ENCODE measurements at regions not wholly inside any gene's neighbourhood (a gene's known extent, or its start where the extent isn't known, plus 50 kb on each side); places are given as distances from the start of the nearest gene placed in this dataset.

DNA sequence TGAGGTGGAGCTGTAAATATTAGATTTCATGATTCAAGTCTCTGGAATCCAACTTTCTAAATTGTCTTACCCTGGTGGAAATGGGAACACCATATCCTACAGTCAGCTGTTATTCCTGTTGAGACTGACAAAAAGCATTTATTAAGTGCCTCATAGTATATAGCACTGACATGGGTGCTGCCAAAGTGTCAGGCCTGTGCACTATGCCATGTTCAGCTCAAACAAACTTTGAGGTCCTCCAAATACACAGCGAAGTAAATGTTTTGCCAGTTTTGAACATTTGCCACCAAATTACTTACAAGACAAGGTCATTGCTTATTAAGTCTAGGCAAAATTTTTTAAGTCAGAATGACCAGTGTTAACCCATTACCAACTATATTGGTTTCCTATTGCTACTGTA is 162.9 kb upstream of the SLC25A13 start:
- no peak for DNase-seq

DNA sequence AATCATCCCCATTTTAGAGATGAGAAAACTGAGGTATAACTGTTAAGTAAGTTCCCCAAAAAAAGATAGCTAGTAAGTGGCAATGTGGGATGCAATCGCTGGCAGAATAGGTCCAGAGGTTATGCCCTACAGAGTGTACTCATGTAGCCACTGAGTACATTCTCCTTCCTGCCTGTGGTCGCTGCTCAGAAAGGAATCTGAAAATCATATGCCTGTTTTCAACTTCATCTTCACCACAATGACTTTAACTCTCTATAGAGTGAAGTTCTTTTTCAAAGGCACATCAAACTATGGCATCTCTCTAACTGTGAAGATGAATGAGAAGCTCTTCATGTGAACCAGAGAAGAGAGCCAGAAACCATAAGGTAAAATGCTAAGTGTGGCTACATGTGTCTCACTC is 162.2 kb upstream of the SLC25A13 start:
- DNase-seq, result no peak

DNA sequence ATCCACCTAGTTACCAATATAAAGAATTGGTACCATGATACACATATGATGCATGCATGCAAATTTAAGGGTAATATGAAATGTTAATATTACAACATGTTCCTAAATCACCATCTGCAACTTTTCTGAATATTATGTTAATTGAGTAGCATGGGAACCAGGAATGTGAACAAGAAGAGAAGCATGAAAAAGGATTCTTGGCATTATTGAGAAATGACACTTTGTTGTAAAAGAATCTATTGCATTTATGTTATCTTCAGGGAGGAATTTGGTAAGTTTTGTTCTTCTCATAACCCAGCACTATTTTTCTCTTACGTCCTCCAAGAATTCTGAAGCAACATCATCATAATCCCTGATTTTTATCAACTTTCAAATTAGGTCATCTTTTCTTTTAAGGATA is 159.9 kb upstream of the SLC25A13 start:
- no peak for DNase-seq

DNA sequence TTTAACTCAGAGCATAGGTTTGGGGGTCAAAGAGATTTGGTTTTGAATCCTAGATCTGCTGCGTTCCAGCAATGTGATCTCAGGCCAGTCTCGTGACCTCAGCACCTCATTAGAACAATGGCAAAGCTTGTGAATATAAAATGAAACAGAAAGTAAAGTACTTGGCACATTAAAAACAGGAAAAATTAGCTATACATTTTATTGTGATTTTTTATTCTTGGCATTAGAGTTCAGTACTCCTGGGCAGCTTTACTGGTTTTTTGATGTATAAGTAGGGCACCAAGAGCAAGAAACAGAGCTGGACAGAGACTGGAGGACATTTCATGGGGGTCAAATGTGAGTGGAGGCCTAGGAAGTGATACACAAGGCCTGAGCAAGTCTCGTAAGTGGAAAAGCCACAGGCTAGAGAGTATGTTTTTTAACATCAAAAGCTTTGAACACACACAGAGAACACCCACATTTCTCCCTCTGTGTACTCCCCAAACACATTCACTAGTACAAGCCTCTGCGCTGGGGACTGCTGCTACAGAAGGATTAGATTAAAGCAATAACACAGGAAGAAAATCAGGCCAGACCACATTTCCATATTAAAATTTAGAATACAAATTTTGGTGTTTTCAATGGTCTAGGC is 157.2 kb upstream of the SLC25A13 start:
- peak in 1 of 3 donors; percentile 9 for DNase-seq

DNA sequence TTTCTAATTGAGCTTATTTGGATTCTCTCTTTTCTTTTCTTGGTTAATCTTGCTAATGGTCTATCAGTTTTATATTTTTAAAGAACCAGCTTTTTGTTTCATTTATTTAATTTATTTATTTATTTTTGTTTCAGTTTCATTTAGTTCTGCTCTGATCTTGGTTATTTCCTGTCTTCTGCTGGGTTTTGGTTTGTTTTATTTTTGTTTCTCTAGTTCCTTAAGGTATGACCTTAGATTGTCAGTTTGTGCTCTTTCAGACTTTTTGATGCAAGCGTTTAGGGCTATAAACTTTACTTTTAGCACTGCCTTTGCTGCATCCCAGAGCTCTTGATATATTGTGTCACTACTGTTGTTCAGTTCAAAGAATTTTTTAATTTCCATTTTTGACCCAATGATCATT is 149.7 kb upstream of the SLC25A13 start:
- no peak for DNase-seq

DNA sequence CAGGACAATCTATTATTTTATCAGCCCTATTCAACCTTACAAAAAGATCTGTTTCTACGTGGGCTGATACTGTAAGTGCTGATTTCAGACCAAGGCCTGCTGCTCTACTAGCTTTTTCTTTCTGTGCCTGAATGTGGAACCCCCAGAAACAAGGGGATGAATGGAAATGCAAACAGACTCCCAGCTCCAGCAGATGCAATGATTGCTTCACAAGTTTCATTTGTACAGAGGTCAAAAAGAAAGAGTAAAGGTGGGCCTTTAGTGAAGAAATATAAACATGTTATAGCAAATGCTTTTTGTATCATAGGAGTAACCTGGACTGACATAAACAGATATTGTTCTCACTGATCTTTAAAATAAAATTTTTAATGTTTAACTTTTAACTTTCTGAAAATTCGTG is 130.2 kb upstream of the SLC25A13 start:
- no peak for DNase-seq

DNA sequence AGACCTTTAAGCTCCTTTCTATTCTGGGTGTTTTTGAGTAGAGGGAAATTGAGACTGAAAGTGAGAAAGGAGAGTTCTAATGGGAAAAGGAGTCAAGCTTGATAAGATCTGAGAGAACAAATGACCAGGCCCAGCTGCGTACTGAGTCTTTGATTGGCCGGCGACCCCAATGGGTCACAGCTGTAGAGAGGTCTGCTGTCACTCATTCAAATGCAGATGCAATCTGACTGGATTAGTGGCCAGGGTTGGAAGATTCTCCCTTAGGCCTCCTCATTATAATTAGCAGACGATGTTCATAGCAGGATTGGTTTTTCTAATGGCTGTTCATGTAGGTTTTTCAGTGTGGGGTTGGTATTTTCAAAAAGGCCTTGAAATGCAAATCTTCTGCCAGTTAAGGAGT is 127.2 kb upstream of the SLC25A13 start:
- no peak for DNase-seq

DNA sequence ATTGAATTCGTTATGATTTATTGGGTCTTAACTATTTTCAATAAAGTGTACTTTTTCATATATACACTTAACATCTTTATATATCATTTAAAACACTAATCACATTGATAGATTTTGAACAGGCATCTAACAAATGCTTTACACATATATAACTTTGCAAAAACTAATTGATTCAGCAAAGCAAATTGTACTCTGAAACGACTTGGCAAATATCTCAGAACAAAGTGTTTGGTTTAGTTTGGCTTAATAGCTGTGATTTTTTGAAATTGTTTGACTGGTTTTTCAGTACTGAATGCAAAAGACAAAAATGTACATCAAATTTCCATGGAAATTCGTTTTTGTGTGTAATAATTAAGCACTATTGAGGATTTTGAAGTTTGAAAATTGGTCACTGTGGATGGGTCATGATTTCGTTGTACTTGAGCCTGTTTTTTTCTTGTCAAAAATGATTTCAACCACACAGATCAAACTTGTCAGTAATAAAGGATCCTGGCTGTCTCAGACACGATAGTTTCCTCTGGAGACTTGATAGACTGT is 125.3 kb upstream of the SLC25A13 start:
- DNase-seq, result no peak

DNA sequence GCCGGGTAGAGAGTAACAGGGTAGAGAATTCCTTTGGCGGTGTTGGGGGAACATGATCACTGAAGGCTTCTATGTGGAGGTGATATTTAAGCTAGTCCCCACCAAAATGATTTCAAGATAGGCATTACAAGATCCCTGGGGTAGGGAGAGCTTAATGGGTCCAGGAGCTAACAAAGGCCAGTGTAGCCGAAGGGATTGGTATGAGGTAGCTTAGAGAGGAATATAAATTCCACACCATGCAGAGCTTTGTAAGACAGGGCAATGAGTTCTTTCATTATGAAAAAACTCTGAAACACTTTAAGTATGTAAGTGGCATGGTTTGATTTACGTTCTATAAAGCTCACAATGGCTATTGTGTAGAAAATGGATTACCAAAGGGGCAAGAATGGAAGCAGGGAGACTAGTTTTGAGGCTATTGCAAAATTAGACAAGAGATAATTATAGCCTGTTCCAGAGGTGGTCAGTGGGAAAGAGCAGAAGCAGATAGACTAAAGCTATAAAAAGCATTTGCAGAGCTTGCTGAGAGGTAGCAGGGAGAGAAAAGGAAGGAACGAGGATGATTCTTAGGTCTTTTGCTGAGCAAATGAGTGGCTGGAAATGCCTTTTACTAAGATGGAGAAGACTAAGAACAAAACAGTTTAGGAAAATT is 119.7 kb upstream of the SLC25A13 start:
- DNase-seq, result no peak

DNA sequence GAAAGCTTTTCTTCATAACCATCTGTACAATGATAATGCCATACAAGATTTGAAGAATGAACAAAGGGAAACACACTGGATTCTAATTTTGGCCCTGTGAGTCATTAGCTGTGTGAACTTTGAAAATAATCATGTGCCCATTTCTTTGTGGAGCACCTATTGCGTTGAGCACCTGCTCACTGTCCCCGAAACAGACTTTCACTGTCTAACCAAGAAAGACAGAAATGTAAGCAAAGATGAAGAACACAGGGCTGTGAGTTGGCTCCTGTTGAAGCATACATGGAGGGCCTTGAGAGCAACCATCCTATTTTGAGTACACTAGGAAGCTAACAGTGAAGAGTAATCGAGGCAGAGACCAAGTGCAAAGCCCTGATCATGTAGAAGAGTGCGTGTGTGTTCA is 118.4 kb upstream of the SLC25A13 start:
- DNase-seq, result no peak

DNA sequence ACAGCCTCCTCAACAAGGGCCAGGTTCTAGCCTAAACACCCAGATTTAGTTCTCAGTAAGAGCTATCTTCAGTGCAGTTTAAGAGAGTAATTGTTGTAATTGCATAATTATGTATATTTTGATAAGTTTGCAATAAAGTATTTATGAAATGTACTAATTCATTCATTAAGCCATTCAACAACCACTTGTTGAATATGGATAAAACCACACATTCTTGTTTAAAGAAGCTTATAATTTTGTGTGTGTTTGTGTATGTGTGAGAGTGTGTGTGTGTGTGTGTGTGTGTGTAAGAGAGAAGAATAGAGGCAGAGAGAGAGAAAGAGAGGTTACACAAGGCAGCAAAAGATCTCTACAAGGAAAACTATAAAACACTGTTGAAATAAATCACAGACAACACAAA is 115.0 kb upstream of the SLC25A13 start:
- DNase-seq, result no peak

DNA sequence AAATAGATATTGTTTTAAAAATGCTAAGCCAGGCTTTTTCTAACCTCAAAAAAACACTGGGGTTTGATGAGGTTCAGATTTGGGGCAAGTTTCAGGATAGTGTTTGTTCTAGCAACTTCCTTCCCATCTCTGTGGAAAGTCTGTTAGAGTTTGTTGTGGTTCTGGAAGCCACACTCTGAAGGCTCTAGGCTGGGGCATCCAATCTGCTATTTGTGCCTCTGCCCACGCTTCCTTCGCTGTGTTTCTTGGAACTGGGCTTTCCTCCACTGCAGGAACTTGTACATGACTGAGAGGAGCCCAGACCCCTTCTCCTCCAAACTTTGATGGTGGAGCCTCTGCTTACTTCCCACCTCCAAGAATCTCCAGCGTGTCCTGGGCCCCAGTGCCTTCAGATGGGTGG is 108.5 kb upstream of the SLC25A13 start:
- no peak for DNase-seq

DNA sequence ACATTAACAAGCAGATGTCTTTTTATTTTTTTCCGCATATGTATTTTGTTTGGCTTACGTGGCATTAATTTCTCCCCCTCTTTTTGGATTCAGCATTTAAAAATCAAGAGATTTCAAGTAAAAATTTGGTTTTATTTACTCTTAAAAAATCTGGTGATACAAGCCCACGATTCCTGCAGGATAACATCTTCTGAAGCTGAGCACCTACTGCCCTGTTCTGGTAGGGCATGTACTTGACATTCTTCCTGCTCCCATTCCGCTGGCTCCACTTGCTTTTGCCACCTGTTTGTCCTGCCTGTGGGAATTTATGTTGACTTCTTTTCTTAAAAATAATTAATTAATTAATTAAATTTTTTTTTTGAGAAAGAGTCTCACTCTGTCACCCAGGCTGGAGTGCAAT is 105.2 kb upstream of the SLC25A13 start:
- DNase-seq, result no peak

DNA sequence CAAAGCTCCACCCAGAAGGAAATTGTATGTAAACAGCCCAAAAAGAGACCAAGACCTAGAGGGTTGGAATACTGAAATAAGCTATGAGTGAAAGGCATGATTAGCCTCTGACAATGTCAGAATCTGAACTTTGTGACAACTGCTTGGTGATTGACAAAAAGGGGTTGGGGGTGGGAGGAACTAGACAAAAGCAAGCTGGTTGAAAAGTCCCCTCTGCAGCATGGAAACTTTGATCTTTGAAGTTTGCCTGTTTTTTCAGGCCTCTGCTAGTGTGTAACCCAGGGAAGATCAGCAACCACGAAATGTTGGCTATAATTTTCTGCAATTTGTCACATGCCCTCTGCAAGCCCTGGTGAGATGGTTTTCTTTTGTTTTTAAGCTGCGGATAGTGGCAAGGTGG is 104.8 kb upstream of the SLC25A13 start:
- no peak for DNase-seq

DNA sequence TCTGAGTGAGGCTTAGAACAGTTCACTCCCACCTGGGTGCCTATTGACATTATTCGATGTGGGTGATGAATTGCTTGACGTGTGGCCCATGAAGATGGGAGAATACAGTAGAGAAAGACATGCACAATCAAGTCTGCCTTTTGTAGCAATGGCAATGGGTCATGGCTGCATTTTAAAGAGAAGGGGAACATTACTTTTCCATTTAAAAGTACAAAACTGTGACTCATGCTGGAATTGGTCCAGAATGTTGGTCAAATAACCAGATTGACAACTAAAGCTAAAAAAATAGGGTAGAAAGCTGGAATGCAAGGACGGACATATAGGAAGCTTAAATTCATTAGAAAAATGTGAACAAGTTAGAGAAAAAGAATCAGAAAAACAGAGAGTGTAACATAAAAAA is 104.1 kb upstream of the SLC25A13 start:
- no peak for DNase-seq

DNA sequence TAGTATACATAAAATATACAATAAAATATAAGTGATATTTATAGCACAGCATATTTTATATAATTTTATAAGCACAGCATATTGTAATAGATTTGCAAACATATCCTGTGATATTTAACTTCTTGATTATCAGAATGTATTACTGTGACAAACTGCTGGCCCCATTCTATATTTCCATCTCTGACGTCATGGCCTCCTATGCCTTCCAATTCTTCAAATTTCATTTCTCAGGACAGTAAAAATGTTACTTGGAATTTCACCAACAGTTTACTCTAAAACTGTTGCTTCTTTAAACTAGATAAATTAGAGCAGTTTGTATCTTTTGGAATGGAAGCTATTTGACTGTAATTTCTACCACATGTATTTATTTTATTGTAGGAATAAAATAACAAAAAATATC is 102.5 kb upstream of the SLC25A13 start:
- DNase-seq, result peak in 2 of 3 donors; percentile 14 to 58

DNA sequence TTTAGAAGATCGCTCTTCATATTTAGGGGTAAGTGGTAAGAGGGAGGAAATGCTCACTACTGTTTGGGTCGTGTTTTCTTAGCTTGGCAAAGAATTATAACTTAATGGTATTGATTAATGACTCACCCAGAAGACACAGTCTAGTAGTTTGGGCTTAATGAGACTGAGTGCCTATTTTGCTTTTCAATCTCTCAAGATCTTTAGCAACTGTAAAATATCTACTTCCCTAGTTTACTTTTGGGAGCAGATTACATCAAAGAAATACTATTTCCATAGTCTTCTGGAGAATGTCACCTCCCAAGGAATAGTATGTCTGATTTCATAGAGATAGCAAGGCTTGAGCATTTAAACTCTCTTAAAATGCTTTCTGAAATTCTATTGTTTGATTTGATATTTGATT is 100.5 kb upstream of the SLC25A13 start:
- no peak for DNase-seq

DNA sequence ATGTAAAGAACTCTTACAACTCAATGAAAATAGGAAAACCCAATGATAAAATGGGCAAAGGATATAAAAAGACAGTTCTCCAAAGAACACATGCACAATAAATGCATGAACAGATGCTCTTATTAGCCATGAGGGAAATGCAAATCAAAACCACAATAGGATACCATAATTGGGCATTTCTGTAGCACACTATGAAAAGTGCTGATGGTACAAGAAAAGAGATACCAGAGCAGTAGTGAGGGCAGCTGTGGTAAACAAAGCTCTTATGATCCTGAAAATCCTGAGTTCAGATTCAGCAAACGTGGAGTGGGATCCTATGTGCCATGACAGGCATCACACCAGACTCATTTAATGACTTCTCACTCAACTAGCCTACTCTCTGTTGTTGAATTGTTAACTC is 96.7 kb upstream of the SLC25A13 start:
- no peak for DNase-seq

DNA sequence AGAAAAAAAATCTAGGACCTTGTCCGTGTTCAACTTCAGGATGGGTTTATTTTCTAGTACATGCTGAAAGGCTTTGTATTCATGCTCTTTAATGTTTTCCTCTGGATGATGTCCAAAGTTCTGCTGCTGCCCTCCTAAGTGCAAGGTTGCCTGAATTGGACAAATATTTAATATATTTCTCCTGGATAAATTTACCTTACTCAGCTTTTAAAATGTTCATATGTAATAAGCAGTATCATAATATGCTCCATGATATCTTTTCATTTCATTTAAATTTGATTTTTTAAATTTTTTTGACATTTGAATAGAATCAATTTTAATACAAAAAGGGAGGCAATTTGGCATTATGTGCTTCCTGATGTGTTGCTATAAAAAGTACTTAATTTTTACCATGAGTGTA is 95.9 kb upstream of the SLC25A13 start:
- no peak for DNase-seq

DNA sequence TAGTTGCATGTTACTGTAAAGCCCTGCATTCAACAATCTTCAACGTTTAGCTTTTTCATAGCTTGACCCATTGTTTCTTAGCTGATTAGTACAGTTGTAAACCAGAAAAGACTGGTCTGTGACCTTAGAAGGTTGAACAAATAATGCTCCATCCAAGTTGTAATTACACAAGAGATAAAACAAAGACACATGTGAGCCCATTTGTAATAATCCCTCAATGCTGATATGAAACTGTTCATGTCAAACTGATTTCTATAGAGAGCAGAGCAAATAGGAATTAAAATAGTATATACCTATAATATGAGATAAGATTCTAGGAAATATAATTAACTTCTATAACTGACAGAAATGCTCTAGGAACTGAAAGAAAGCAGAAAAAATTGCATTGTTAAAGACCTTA is 94.7 kb upstream of the SLC25A13 start:
- DNase-seq, result peak in 1 of 3 donors; percentile 14

DNA sequence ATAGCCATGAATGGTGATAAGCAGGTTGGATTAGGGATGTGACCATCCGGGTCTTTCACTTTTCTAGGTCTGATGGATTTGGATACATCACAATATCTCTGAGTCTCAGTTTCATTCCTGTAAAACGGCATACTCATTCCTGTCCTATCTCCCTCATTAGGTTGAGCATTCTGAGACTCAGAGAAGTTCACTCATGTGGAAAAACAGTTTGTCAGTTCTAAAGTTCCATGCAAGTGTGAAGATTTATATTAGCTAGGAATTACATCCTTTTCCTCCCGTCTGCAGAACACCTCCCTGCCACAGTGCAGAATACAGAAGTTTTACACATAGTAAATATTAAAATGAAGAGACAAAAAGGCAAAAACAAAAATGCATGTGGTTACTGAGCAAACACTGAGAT is 94.2 kb upstream of the SLC25A13 start:
- DNase-seq, result no peak

DNA sequence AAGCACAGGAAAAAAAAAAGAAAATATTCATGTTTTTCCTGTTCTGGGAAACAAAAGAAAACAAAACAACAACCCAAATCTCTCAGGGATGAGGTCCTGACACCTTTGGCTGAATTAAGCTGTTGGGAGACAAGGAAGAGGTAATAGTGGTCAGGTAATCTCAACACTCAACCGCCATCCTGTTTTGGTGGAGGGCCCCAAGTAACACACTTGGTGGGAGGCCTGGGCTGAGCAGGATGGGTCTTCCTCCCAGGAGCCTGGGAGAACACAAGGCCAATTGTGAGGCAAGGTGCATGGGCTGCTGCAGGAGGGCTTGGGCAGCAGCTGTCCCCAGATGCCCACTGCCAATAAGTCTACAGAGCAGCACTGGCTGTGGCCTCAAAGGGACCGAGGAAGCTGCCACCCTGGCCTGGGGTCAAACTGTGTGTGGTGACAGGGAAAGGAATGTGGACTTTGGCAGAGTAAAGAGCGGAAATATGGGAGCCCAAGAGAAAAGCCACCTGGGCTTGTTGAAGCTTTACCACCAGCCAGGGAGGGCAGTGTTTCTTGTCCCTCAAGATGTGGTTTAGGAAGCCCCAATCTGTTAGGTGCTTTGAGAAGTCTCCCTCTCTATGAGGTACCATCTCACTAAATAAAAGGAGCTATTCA is 93.5 kb upstream of the SLC25A13 start:
- DNase-seq, result no peak

DNA sequence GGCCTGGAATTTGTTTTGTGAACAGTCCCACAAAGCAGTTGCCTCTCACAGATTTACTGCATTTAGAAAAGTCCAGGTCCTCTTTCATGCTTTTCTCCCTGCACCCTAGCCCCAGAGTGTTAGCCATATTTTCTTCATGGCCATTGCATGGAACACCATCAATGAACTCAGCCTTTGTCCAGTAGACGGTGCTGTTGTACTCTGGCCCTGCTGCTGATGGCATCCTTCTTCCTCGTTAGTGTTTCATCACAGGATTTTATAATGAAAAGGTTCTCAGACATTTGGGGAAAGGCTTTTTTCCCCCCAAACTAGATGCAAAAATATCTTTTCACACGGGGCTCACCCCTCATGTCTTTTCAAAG is 93.0 kb upstream of the SLC25A13 start:
- DNase-seq, result peak in 1 of 3 donors; percentile 41
